ENCODE measurements at regions not wholly inside any gene's neighbourhood (a gene's known extent, or its start where the extent isn't known, plus 50 kb on each side); places are given as distances from the start of the nearest gene placed in this dataset.

GRCh38 chr12:108400900-108401480 lies 61.9 kb upstream of the CMKLR1 start (continued):
- no peak for TF ChIP-seq SREBF2 (IDR thresholded peaks at IDR 0.05)

GRCh38 chr12:108400481-108400880 lies 61.4 kb upstream of the CMKLR1 start:
- Histone ChIP-seq H3K9me3 (no peaks in the 10 kb centered on the region), H3K4me3 (no peak overlapping the region), H3K4me2 (no peak overlapping the region), H3K4me1 (no peaks in the 10 kb centered on the region), H3K27ac (no peak overlapping the region)
- no peak for DNase-seq (ENCODE audit: low read depth in 1 of 2, low spot score in 1 of 2)
- ChIA-PET POLR2A (no interaction called here), CTCF (no interaction called here)
- TF ChIP-seq CHD4 (IDR thresholded peaks at IDR 0.05; ENCODE audit: borderline replicate concordance), result no peak
- no peak for TF ChIP-seq CTCF (IDR thresholded peaks at IDR 0.05)
- TF ChIP-seq EHF (CRISPR knock-in tag; IDR thresholded peaks at IDR 0.05), result no peak
- no peak for TF ChIP-seq MYC (IDR thresholded peaks at IDR 0.05; ENCODE audit: borderline replicate concordance, low read length)
- TF ChIP-seq FOSL2 (IDR thresholded peaks at IDR 0.05), result no peak
- TF ChIP-seq FOSL2 (CRISPR knock-in tag; IDR thresholded peaks at IDR 0.05), result no peak
- TF ChIP-seq NPAS2 (CRISPR knock-in tag; IDR thresholded peaks at IDR 0.05; ENCODE audit: borderline replicate concordance), result no peak
- TF ChIP-seq CBX8 (IDR thresholded peaks at IDR 0.05), result no peak
- no peak for TF ChIP-seq E2F6 (IDR thresholded peaks at IDR 0.05; ENCODE audit: borderline replicate concordance, low read depth)
- TF ChIP-seq JUN (IDR thresholded peaks at IDR 0.05), result no peak
- TF ChIP-seq ZFP36 (IDR thresholded peaks at IDR 0.05; ENCODE audit: borderline replicate concordance, partially characterized antibody), result no peak
- TF ChIP-seq KDM5A (IDR thresholded peaks at IDR 0.05), result no peak
- no peak for TF ChIP-seq CHD2 (IDR thresholded peaks at IDR 0.05; ENCODE audit: low read length, partially characterized antibody)
- TF ChIP-seq PBX3 (IDR thresholded peaks at IDR 0.05), result no peak
- no peak for TF ChIP-seq EHMT2 (IDR thresholded peaks at IDR 0.05; ENCODE audit: low read depth)
- TF ChIP-seq FOSB (CRISPR knock-in tag; IDR thresholded peaks at IDR 0.05), result no peak
- TF ChIP-seq SMC3 (IDR thresholded peaks at IDR 0.05), result no peak
- no peak for FAIRE-seq
- no peak for ATAC-seq
- WGBS (ENCODE audit: missing lambda C conversion rate), result 38% methylated on average over 2 of the region's 2 CpGs

GRCh38 chr12:108400056-108400455 lies 60.9 kb upstream of the CMKLR1 start:
- no peak overlapping the region for H3K4me3 ChIP-seq
- ATAC-seq, result no peak
- no peak overlapping the region for H3K4me2 ChIP-seq
- H3K9me3 ChIP-seq, result no peaks in the 10 kb centered on the region
- no peak overlapping the region for H3K27ac ChIP-seq
- WGBS (ENCODE audit: missing lambda C conversion rate), result 2% methylated on average over 3 of the region's 3 CpGs
- CTCF ChIA-PET, result interaction anchor here (0.9 kb wide), 1 partner anchor 488 kb away, joined by 3 read pairs; no protein-coding TSS in a partner anchor
- no peak for DNase-seq (ENCODE audit: low read depth in 1 of 2, low spot score in 1 of 2)
- no peak for FAIRE-seq
- no peaks in the 10 kb centered on the region for H3K4me1 ChIP-seq
- POLR2A ChIA-PET, result no interaction called here
- TF ChIP-seq FOSL2 (IDR thresholded peaks at IDR 0.05) (no peak), FOSL2 (CRISPR knock-in tag; IDR thresholded peaks at IDR 0.05) (no peak), JUN (IDR thresholded peaks at IDR 0.05) (no peak), ZFP36 (IDR thresholded peaks at IDR 0.05; ENCODE audit: borderline replicate concordance, partially characterized antibody) (no peak), HEYL (CRISPR knock-in tag; IDR thresholded peaks at IDR 0.05) (no peak), EHMT2 (IDR thresholded peaks at IDR 0.05; ENCODE audit: low read depth) (no peak), BHLHE40 (IDR thresholded peaks at IDR 0.05; ENCODE audit: low read depth, low read length) (no peak), CTCF (IDR thresholded peaks at IDR 0.05) (no peak), RAD21 (conservative IDR thresholded peaks at IDR 0.05 in 1 of 2, IDR thresholded peaks at IDR 0.05 in 1 of 2) (no peak), MAFK (IDR thresholded peaks at IDR 0.05; ENCODE audit: partially characterized antibody) (no peak), ATOH8 (CRISPR knock-in tag; IDR thresholded peaks at IDR 0.05; ENCODE audit: low read depth) (no peak), MYC (IDR thresholded peaks at IDR 0.05; ENCODE audit: borderline replicate concordance, low read length) (no peak), BCL3 (IDR thresholded peaks at IDR 0.05) (no peak), RFX5 (IDR thresholded peaks at IDR 0.05) (no peak), ZC3H11A (IDR thresholded peaks at IDR 0.05) (no peak), GATA3 (IDR thresholded peaks at IDR 0.05; ENCODE audit: borderline replicate concordance) (no peak), POLR2A (IDR thresholded peaks at IDR 0.05; ENCODE audit: low read length) (no peak), HDAC2 (IDR thresholded peaks at IDR 0.05) (no peak), HOXB13 (CRISPR knock-in tag; IDR thresholded peaks at IDR 0.05; ENCODE audit: low read depth) (no peak)
